Neural cell (in vitro differentiated cells): ENCODE measurements at regions not wholly inside any gene's neighbourhood (a gene's known extent, or its start where the extent isn't known, plus 50 kb on each side); places are given as distances from the start of the nearest gene placed in this dataset.

Experiments
- H2AFZ ChIP-seq: fragments of 200-600, 300-800 bp; sonication (generic), shearing (Covaris generic); 2 replicates; pipeline ENCODE4 v1.6.0; 2014; ENCODE audit warnings: low read depth, mild to moderate bottlenecking, antibody characterized with exemption, low read length, moderate library complexity
- H3F3A ChIP-seq: fragments of 200-600 bp; shearing (Covaris generic); 2 replicates; pipeline ENCODE4 v1.6.1; 2016; ENCODE audit warnings: mild to moderate bottlenecking, moderate library complexity, mixed read lengths, antibody characterized with exemption, low read length; ENCODE audit not compliant: insufficient read depth, poor library complexity, severe bottlenecking
- H3K27ac ChIP-seq: fragments of 200-600, 300-800 bp; sonication (generic), shearing (Covaris generic); 2 replicates; pipeline ENCODE4 v1.5.1; 2014; ENCODE audit warnings: mild to moderate bottlenecking, low read length, moderate library complexity
- H3K27me3 ChIP-seq: fragments of 300-800, 200-600 bp; sonication (generic), shearing (Covaris generic); 2 replicates; pipeline ENCODE4 v1.6.0; 2014; ENCODE audit warnings: mild to moderate bottlenecking, low read depth, low read length, moderate library complexity; ENCODE audit not compliant: insufficient read depth
- H3K36me3 ChIP-seq: fragments of 300-800, 200-600 bp; sonication (generic), shearing (Covaris generic); 2 replicates; pipeline ENCODE4 v1.5.1; 2014; ENCODE audit warnings: mild to moderate bottlenecking, antibody characterized with exemption, low read length, moderate library complexity; ENCODE audit not compliant: insufficient read depth
- H3K4me2 ChIP-seq: fragments of 300-800, 200-600 bp; sonication (generic), shearing (Covaris generic); 2 replicates; pipeline ENCODE4 v1.6.0; 2014; ENCODE audit warnings: mild to moderate bottlenecking, low read length
- H3K4me3 ChIP-seq: fragments of 300-800, 200-600 bp; sonication (generic), shearing (Covaris generic); 2 replicates; pipeline ENCODE4 v1.5.1; 2014; ENCODE audit warnings: mild to moderate bottlenecking, low read length, moderate library complexity
- H3K79me2 ChIP-seq: fragments of 200-600 bp; shearing (Covaris generic); replicated peaks from 2 replicates; pipeline ENCODE4 v1.6.0; 2014; ENCODE audit warnings: mild to moderate bottlenecking, low read length, moderate library complexity; ENCODE audit not compliant: insufficient read depth
- H3K9ac ChIP-seq: fragments of 300-800, 200-600 bp; sonication (generic), shearing (Covaris generic); 2 replicates; pipeline ENCODE4 v1.6.1; 2016; ENCODE audit warnings: mild to moderate bottlenecking, low read length, mixed read lengths
- H3K9me2 ChIP-seq: fragments of 200-600 bp; shearing (Covaris generic); 2 replicates; pipeline ENCODE4 v1.6.1; 2016; ENCODE audit warnings: mild to moderate bottlenecking, low read length, mixed read lengths; ENCODE audit not compliant: insufficient read depth
- H3K9me3 ChIP-seq: fragments of 200-600, 300-800 bp; sonication (generic), shearing (Covaris generic); 2 replicates; pipeline ENCODE4 v1.6.1; 2016; ENCODE audit warnings: mild to moderate bottlenecking, mixed run types, low read length, moderate library complexity, mixed read lengths
- H4K20me1 ChIP-seq: fragments of 200-600 bp; shearing (Covaris generic); 2 replicates; pipeline ENCODE4 v1.6.1; 2016; ENCODE audit warnings: mild to moderate bottlenecking, mixed run types; ENCODE audit not compliant: insufficient read depth
- CTCF ChIP-seq: fragments of 450-650 bp; IDR thresholded peaks from 2 replicates; pipeline ENCODE4 v1.5.1; 2014; ENCODE audit warnings: antibody characterized with exemption, mild to moderate bottlenecking, moderate library complexity; ENCODE audit not compliant: poor library complexity, severe bottlenecking
- EP300 ChIP-seq: fragments of 450-650 bp; conservative IDR thresholded peaks from 2 replicates; pipeline ENCODE4 v1.6.1; 2014; ENCODE audit warnings: antibody characterized with exemption, mild to moderate bottlenecking, moderate library complexity; ENCODE audit not compliant: poor library complexity, severe bottlenecking
- EZH2 ChIP-seq: fragments of 200-600, 300-800 bp; shearing (Covaris generic), sonication (generic); IDR thresholded peaks from 2 replicates; pipeline ENCODE4 v1.6.1; 2014; ENCODE audit warnings: antibody characterized with exemption, low read length, borderline replicate concordance, mild to moderate bottlenecking; ENCODE audit not compliant: insufficient read depth, poor library complexity, severe bottlenecking
- MXI1 ChIP-seq: fragments of 450-650 bp; conservative IDR thresholded peaks from 2 replicates; pipeline ENCODE4 v1.6.1; 2014; ENCODE audit warnings: antibody characterized with exemption, mild to moderate bottlenecking; ENCODE audit not compliant: poor library complexity, severe bottlenecking
- POLR2AphosphoS5 ChIP-seq: IDR thresholded peaks from 2 replicates; pipeline ENCODE4 v1.6.1; 2012
- RAD21 ChIP-seq: fragments of 450-650 bp; conservative IDR thresholded peaks from 2 replicates; pipeline ENCODE4 v1.6.1; 2014; ENCODE audit warnings: antibody characterized with exemption, mild to moderate bottlenecking, moderate library complexity
- REST ChIP-seq: IDR thresholded peaks from 2 replicates; pipeline ENCODE4 v1.6.1; 2012; ENCODE audit warnings: borderline replicate concordance
- SMC3 ChIP-seq: fragments of 450-650 bp; conservative IDR thresholded peaks from 2 replicates; pipeline ENCODE4 v1.6.1; 2014; ENCODE audit warnings: antibody characterized with exemption, mild to moderate bottlenecking, moderate library complexity; ENCODE audit not compliant: poor library complexity
- TAF1 ChIP-seq: IDR thresholded peaks from 2 replicates; pipeline ENCODE4 v1.6.1; 2012; ENCODE audit warnings: low read depth

- no peaks in the 10 kb centered on the region for H3K36me3 ChIP-seq
- no peaks in the 10 kb centered on the region for H3K27me3 ChIP-seq
- no peaks in the 10 kb centered on the region for H3K9me2 ChIP-seq
- no peak overlapping the region for H3K9ac ChIP-seq
- H3K9me3 ChIP-seq: no peaks in the 10 kb centered on the region
- H3K79me2 ChIP-seq: no peaks in the 10 kb centered on the region
- TF ChIP-seq CTCF (no peak), RAD21 (no peak), MXI1 (no peak), POLR2AphosphoS5 (no peak), EZH2 (no peak)
- no peaks in the 10 kb centered on the region for H4K20me1 ChIP-seq
- H3K4me2 ChIP-seq: no peak overlapping the region
- no peak overlapping the region for H3K27ac ChIP-seq
- no peak overlapping the region for H3K4me3 ChIP-seq
- no peak overlapping the region for H2AFZ ChIP-seq
- H3F3A ChIP-seq: no peaks in the 10 kb centered on the region
Measured at GRCh38 chr22:22417495-22418162, 90.9 kb downstream of the ZNF280B start.

- Histone ChIP-seq H3F3A (no peaks in the 10 kb centered on the region), H3K4me3 (no peak overlapping the region), H4K20me1 (no peaks in the 10 kb centered on the region), H3K9me3 (no peaks in the 10 kb centered on the region), H3K36me3 (no peaks in the 10 kb centered on the region), H3K27ac (no peak overlapping the region), H3K27me3 (no peaks in the 10 kb centered on the region), H3K4me2 (no peak overlapping the region), H3K9me2 (no peaks in the 10 kb centered on the region), H2AFZ (no peak overlapping the region), H3K9ac (no peak overlapping the region), H3K79me2 (no peaks in the 10 kb centered on the region)
- TF ChIP-seq MXI1 (no peak), CTCF (no peak), REST (no peak), RAD21 (no peak), SMC3 (no peak), EP300 (no peak), TAF1 (no peak), EZH2 (no peak), POLR2AphosphoS5 (no peak)
Measured at GRCh38 chr22:22418163-22418549, 90.4 kb downstream of the ZNF280B start.
